ENCODE measurements at regions not wholly inside any gene's neighbourhood (a gene's known extent, or its start where the extent isn't known, plus 50 kb on each side); places are given as distances from the start of the nearest gene placed in this dataset.

- no peak for TF ChIP-seq EZH2 (IDR thresholded peaks at IDR 0.05; ENCODE audit: insufficient read depth, poor library complexity, severe bottlenecking)
- TF ChIP-seq EZH2phosphoT487 (IDR thresholded peaks at IDR 0.05; ENCODE audit: insufficient read depth, low read depth): no peak
Measured at GRCh38 chr14:97642631-97643030, 845.4 kb downstream of the VRK1 start.

All from GM23248 (cell line).